GM12872 (cell line): ENCODE measurements at regions not wholly inside any gene's neighbourhood (a gene's known extent, or its start where the extent isn't known, plus 50 kb on each side); places are given as distances from the start of the nearest gene placed in this dataset.

Source experiments
- CTCF ChIP-seq: IDR thresholded peaks from 3 replicates; pipeline ENCODE4 v1.5.1; 2011; ENCODE audit warnings: low read depth, mild to moderate bottlenecking, low read length, moderate library complexity; ENCODE audit not compliant: insufficient read depth

GRCh38 chr7:51367614-51367968 lies 51.0 kb upstream of the COBL start:
- TF ChIP-seq CTCF, result no peak

- peak; percentile 69 for TF ChIP-seq CTCF
Measured at GRCh38 chr7:51366930-51367613, 50.5 kb upstream of the COBL start.
